Kidney (tissue), 13 donors: ENCODE measurements at regions not wholly inside any gene's neighbourhood (a gene's known extent, or its start where the extent isn't known, plus 50 kb on each side); places are given as distances from the start of the nearest gene placed in this dataset.

Source experiments
- DNase-seq, 5 donors: peaks; one replicate each; pipeline ENCODE4 v3.0.0-alpha.2; 2013 to 2020
- FAIRE-seq: peaks from 2 replicates; lab custom pipeline; 2012; peaks lifted over from hg19 to GRCh38; lab: Jason Lieb, UNC
- H3K27ac ChIP-seq, 2 donors: one replicate each; pipeline ENCODE4 v1.7.0; 2013; ENCODE audit warnings: low read depth in 2 of 2, low read length in 2 of 2, inconsistent platforms in 1 of 2
- H3K27me3 ChIP-seq: one replicate; pipeline ENCODE4 v1.7.1; 2013; ENCODE audit warnings: low read length, inconsistent platforms; ENCODE audit not compliant: control insufficient read depth, insufficient read depth
- H3K36me3 ChIP-seq, 3 donors: one replicate each; pipeline versions ENCODE4 v1.7.0 to v1.7.1; 2013; ENCODE audit warnings: low read length in 3 of 3, control low read depth in 1 of 3, inconsistent platforms in 1 of 3; ENCODE audit not compliant: insufficient read depth in 3 of 3, control insufficient read depth in 2 of 3
- H3K4me1 ChIP-seq, 3 donors: one replicate each; pipeline versions ENCODE4 v1.7.0 to v1.7.1; 2013; ENCODE audit warnings: low read length in 3 of 3, inconsistent platforms in 1 of 3, low read depth in 1 of 3; ENCODE audit not compliant: control insufficient read depth in 2 of 3, insufficient read depth in 2 of 3
- H3K4me3 ChIP-seq, 3 donors: one replicate each; pipeline versions ENCODE4 v1.7.0 to v1.8.1; 2013; ENCODE audit warnings: low read length in 3 of 3, control low read depth in 1 of 3, inconsistent platforms in 1 of 3
- H3K9ac ChIP-seq, 3 donors: one replicate each; pipeline versions ENCODE4 v1.7.0 to v1.7.1; 2013; ENCODE audit warnings: low read length in 3 of 3, control low read depth in 1 of 3, inconsistent platforms in 1 of 3
- H3K9me3 ChIP-seq, 3 donors: one replicate each; pipeline versions ENCODE4 v1.7.0 to v1.7.1; 2013; ENCODE audit warnings: low read length in 3 of 3, control low read depth in 1 of 3, inconsistent platforms in 1 of 3; ENCODE audit not compliant: control insufficient read depth in 2 of 3, insufficient read depth in 1 of 3
- CTCF ChIP-seq: IDR thresholded peaks from 3 replicates; pipeline ENCODE4 v1.5.1; 2012; ENCODE audit warnings: mild to moderate bottlenecking, moderate library complexity, borderline replicate concordance; ENCODE audit not compliant: insufficient read depth; ENCODE audit errors: extremely low read depth
- intact Hi-C: fragments of 100-400 bp; cut with DNase I; formaldehyde crosslinking; loops from one replicate; pipeline ENCODE4 v1.11.1; 2022
- donor health status: control.
- donor health status: control.
- donor health status: control.
- donor health status: control.
- donor health status: control.
- donor health status: DM: yes; HTN: yes; CAD: no.
- donor health status: Normal renal cell carcinoma (clear cell type).

GRCh38 chr4:100254237-100254636 is 64.0 kb upstream of the DDIT4L start:
- intact Hi-C loops: no loop called here
- DNase-seq: no peak
- no peak for FAIRE-seq
- Histone ChIP-seq H3K27ac (no peak overlapping the region), H3K4me3 (no peak overlapping the region), H3K27me3 (no peaks in the 10 kb centered on the region), H3K36me3 (no peaks in the 10 kb centered on the region), H3K4me1 (no peaks in the 10 kb centered on the region), H3K9me3 (no peaks in the 10 kb centered on the region), H3K9ac (no peak overlapping the region)
- no peak for TF ChIP-seq CTCF

GRCh38 chr4:100248476-100248875 is 58.2 kb upstream of the DDIT4L start:
- no peak for TF ChIP-seq CTCF
- Histone ChIP-seq H3K27ac (no peak overlapping the region), H3K9ac (no peak overlapping the region), H3K9me3 (no peaks in the 10 kb centered on the region), H3K27me3 (no peaks in the 10 kb centered on the region), H3K36me3 (no peaks in the 10 kb centered on the region), H3K4me1 (no peaks in the 10 kb centered on the region), H3K4me3 (no peak overlapping the region)
- DNase-seq (peak in 2 of 5 donors; percentile 26 to 27), FAIRE-seq (no peak)
- intact Hi-C loops: no loop called here

GRCh38 chr4:100246697-100247096 is 56.4 kb upstream of the DDIT4L start:
- DNase-seq: peak in 3 of 5 donors; percentile 11 to 25 (median 15)
- H3K9me3 ChIP-seq: no peaks in the 10 kb centered on the region
- no peak overlapping the region for H3K4me3 ChIP-seq
- no peaks in the 10 kb centered on the region for H3K36me3 ChIP-seq
- intact Hi-C loops: no loop called here
- TF ChIP-seq CTCF: no peak
- no peaks in the 10 kb centered on the region for H3K4me1 ChIP-seq
- H3K9ac ChIP-seq: no peak overlapping the region
- H3K27me3 ChIP-seq: no peaks in the 10 kb centered on the region
- no peak for FAIRE-seq
- H3K27ac ChIP-seq: no peak overlapping the region

GRCh38 chr4:100244347-100244746 is 54.1 kb upstream of the DDIT4L start:
- H3K4me3 ChIP-seq: no peak overlapping the region
- intact Hi-C loops: no loop called here

More at GRCh38 chr4:100244347-100244746, 54.1 kb upstream of the DDIT4L start:
- no peak for TF ChIP-seq CTCF
- no peak for FAIRE-seq
- Histone ChIP-seq H3K27ac (no peak overlapping the region), H3K36me3 (no peaks in the 10 kb centered on the region), H3K27me3 (no peaks in the 10 kb centered on the region), H3K9ac (no peak overlapping the region), H3K4me1 (no peaks in the 10 kb centered on the region), H3K9me3 (no peaks in the 10 kb centered on the region)
- no peak for DNase-seq
